GM12878 (cell line): ENCODE measurements at regions not wholly inside any gene's neighbourhood (a gene's known extent, or its start where the extent isn't known, plus 50 kb on each side); places are given as distances from the start of the nearest gene placed in this dataset.
"Not testable (repeated sequence)": the region's sequence is repeated elsewhere in the genome, so short reads cannot be mapped to it uniquely, and the experiment has no call there.

ENCODE experiments used
- ATAC-seq: fragments of 200-7000 bp; cut with Tn5 transposase; 3 replicates; pipeline ENCODE4 v1.9.1; 2020; ENCODE audit warnings: mild to moderate bottlenecking, moderate library complexity
- BruUV-seq: library from RNA; stranded (reverse); fragments of 400-500 nt; replicated peaks from 2 replicates; lab custom pipeline; 2021; lab: Mats Ljungman, UMichigan
- CTCF ChIA-PET: fragments of 300-600 bp; sonication (Branson Sonifier 250); formaldehyde crosslinking; extraction: SDS; loops from one replicate; lab custom pipeline; 2021; ENCODE audit warnings: inconsistent platforms; lab: Yijun Ruan, JAX
- POLR2A ChIA-PET: fragments of 350-600 bp; formaldehyde crosslinking; extraction: SDS; loops from one replicate; lab custom pipeline; 2021; ENCODE audit warnings: inconsistent platforms; lab: Charles Lee
- RAD21 ChIA-PET: fragments of 300-600 bp; sonication (Branson Sonifier 250); formaldehyde crosslinking; loops from one replicate; lab custom pipeline; 2023; ENCODE audit warnings: antibody characterized with exemption; ENCODE audit not compliant: unreplicated experiment; lab: Charles Lee
- SMC1A ChIA-PET: fragments of 300-600 bp; sonication (Branson Sonifier 250); formaldehyde crosslinking; loops from one replicate; lab custom pipeline; 2023; ENCODE audit not compliant: unreplicated experiment, uncharacterized antibody; lab: Charles Lee
- DNase-seq: peaks from one replicate; pipeline ENCODE4 v3.0.0-alpha.2; 2011; ENCODE audit warnings: low read depth, low spot score
- FAIRE-seq: peaks from 3 replicates; lab custom pipeline; 2011; peaks lifted over from hg19 to GRCh38; lab: Jason Lieb, UNC
- H2AFZ ChIP-seq: 2 replicates; pipeline ENCODE4 v1.6.0; 2011; ENCODE audit warnings: low read depth, low read length, control low read depth; ENCODE audit not compliant: control insufficient read depth
- H3K27ac ChIP-seq: 2 replicates; pipeline ENCODE4 v1.5.1; 2011; ENCODE audit warnings: control low read depth; ENCODE audit not compliant: control insufficient read depth, insufficient read depth
- H3K27me3 ChIP-seq, 2 experiments: replicated peaks in 1 of 2; 2 replicates each; pipeline versions ENCODE4 v1.6.0 to v1.6.1; 2011; ENCODE audit warnings: low read length in 1 of 2; ENCODE audit not compliant: control insufficient read depth in 2 of 2, insufficient read depth in 2 of 2
- H3K36me3 ChIP-seq, 2 experiments: 2 replicates each; pipeline ENCODE4 v1.5.1; 2011; ENCODE audit warnings: low read length in 1 of 2; ENCODE audit not compliant: control insufficient read depth in 2 of 2, insufficient read depth in 2 of 2
- H3K4me1 ChIP-seq: 2 replicates; pipeline ENCODE4 v1.6.1; 2011; ENCODE audit warnings: mild to moderate bottlenecking, low read length, moderate library complexity, mixed read lengths; ENCODE audit not compliant: control insufficient read depth, insufficient read depth
- H3K4me2 ChIP-seq: 2 replicates; pipeline ENCODE4 v1.6.0; 2011; ENCODE audit warnings: control low read depth; ENCODE audit not compliant: control insufficient read depth, insufficient read depth
- H3K4me3 ChIP-seq: fragments of 200-600 bp; sonication (generic); 2 replicates; pipeline ENCODE4 v1.5.1; 2016
- H3K79me2 ChIP-seq: 2 replicates; pipeline ENCODE4 v1.6.0; 2011; ENCODE audit warnings: low read length; ENCODE audit not compliant: control insufficient read depth, insufficient read depth
- H3K9ac ChIP-seq: 2 replicates; pipeline ENCODE4 v1.8.0; 2011; ENCODE audit warnings: low read length, control low read depth, mixed read lengths; ENCODE audit not compliant: control insufficient read depth, insufficient read depth
- H3K9me3 ChIP-seq: replicated peaks from 3 replicates; pipeline ENCODE4 v1.5.1; 2011; ENCODE audit warnings: mild to moderate bottlenecking, low read length; ENCODE audit not compliant: control insufficient read depth, insufficient read depth
- H4K20me1 ChIP-seq: 2 replicates; pipeline ENCODE4 v1.6.0; 2011; ENCODE audit not compliant: control insufficient read depth, insufficient read depth
- ZNF687 ChIP-seq: fragments of 450-650 bp; IDR thresholded peaks from 2 replicates; pipeline ENCODE4 v1.6.1; 2017; ENCODE audit warnings: mild to moderate bottlenecking, moderate library complexity
- WGBS: methylation state at CpG from one replicate; pipeline ENCODE4 v1.1.6; 2016; ENCODE audit warnings: low lambda C conversion rate; ENCODE audit not compliant: insufficient replicate concordance, insufficient coverage; ENCODE audit errors: missing lambda C conversion rate; 5-methylcytosine and 5-hydroxymethylcytosine counted together
- in situ Hi-C: fragments of 300-500 bp; cut with MboI; formaldehyde crosslinking; loops from 9 replicates; pipeline ENCODE4 v1.14.3; 2018; ENCODE audit warnings: mixed read lengths
- intact Hi-C: fragments of 100-400 bp; cut with micrococcal nuclease; formaldehyde crosslinking; loops from one replicate; pipeline ENCODE4 v1.14.2; 2022; ENCODE audit not compliant: unreplicated experiment

DNA sequence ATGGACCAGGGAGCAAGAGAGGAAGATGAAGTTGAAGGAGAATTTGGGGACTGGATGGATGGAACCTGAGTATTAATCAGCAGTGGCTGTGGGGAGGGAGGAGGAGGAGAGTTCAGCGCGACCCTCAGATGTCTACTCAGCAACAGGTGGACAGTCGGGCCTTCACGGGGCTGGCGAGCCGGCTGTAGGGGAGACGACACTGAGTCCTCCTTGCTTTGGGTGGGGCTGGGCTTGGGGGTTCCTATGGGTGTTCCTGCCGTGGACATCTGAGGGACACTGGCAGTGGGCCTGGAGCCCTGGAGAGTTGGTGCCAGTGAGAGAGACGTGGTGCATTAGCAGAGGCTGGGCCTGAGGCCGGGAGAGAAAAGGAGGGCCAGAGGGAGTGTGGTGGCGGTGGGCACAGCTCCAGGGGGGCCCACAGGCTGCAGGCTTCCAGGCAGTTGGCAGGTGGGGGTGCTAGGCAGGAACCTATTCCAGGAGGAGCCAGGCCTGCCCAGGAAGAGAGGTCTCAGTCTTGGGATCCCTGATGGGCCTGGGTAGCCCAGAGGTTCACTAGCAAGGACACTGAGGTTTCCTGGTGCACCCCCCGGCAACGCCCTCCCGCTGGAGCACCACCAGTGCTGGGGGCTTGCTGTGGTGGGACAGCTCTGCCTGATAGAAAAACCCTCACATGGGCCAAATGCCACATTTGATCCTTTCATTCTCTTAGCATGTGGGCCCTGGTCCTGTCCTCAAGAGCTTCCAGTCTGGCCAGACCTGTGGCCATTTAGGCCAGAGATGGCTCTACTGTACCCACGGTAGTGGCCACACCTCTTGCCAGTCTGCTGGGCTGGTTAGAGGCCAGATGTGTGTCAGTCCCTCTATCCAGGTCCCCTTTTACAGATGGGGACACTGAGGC, 187.4 kb downstream of the TBC1D2B start:
- BruUV-seq, RAD21 ChIA-PET: not testable (repeated sequence)
- 37% methylated on average over 15 of the region's 15 CpGs for WGBS

More for the DNA sequence above, 187.4 kb downstream of the TBC1D2B start:
- in situ Hi-C loops, H3K27me3 ChIP-seq, intact Hi-C loops, H3K4me1 ChIP-seq, H2AFZ ChIP-seq, H3K9ac ChIP-seq, DNase-seq, H3K9me3 ChIP-seq, CTCF ChIA-PET, H3K79me2 ChIP-seq, H3K4me2 ChIP-seq, FAIRE-seq, H3K27ac ChIP-seq, POLR2A ChIA-PET, H4K20me1 ChIP-seq, H3K4me3 ChIP-seq, H3K36me3 ChIP-seq: not testable (repeated sequence)
- peak; percentile 3 for ATAC-seq
- 0 out of 2 replicates have a peak, but pooled peaks have one; percentile 56 for TF ChIP-seq ZNF687
- SMC1A ChIA-PET, result interaction anchor here (0.9 kb wide), 1 partner anchor 257 kb away, joined by 3 read pairs; no protein-coding TSS in a partner anchor
